ENCODE measurements at regions not wholly inside any gene's neighbourhood (a gene's known extent, or its start where the extent isn't known, plus 50 kb on each side); places are given as distances from the start of the nearest gene placed in this dataset.
"Not testable (repeated sequence)": the region's sequence is repeated elsewhere in the genome, so short reads cannot be mapped to it uniquely, and the experiment has no call there.

- DNase-seq (ENCODE audit: low spot score), result peak; percentile 55
Observed at GRCh38 chr3:78086150-78086549, 1046.3 kb downstream of the ROBO2 start.

DNA sequence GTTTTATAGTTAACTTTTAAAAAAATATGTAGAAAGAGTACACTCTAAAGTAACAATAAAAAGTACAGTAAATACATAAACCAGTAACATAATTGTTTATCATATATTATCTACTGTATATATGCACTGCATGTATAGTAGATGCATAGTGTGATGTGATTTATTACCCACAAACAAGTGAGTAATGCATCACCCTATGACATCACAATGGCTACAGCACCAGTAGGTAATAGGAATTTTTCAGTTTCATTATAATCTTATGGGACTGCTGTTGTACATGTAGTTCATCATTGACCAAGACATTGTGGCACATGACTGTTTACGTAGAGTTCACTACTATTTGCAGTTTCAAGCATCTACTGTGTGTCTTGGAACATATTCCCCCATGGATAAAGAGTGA is 1047.2 kb downstream of the ROBO2 start:
- DNase-seq (ENCODE audit: low spot score), result no peak

- no peak for DNase-seq (ENCODE audit: low spot score)
Observed at GRCh38 chr3:78088006-78088405, 1048.1 kb downstream of the ROBO2 start.

DNA sequence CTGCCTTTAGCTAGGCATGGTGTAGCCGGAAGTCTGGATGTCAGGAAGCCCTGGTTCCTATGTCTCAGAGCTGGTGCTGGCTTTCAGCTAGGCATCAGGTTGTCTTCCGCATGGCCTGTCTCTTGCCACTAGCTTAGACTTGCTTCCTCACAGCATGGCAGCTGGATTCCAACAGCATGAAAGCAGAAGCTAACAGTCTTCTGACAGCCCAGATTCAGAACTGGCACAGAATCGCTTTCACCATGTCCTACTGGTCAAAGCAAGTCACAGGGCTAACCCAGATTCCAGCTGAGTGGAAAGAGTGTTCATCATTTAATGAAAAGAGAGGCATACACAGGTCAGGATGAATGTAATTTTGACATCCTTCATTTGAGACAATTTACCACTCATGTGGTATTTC is 1050.5 kb downstream of the ROBO2 start:
- no peak for DNase-seq (ENCODE audit: low spot score)

DNA sequence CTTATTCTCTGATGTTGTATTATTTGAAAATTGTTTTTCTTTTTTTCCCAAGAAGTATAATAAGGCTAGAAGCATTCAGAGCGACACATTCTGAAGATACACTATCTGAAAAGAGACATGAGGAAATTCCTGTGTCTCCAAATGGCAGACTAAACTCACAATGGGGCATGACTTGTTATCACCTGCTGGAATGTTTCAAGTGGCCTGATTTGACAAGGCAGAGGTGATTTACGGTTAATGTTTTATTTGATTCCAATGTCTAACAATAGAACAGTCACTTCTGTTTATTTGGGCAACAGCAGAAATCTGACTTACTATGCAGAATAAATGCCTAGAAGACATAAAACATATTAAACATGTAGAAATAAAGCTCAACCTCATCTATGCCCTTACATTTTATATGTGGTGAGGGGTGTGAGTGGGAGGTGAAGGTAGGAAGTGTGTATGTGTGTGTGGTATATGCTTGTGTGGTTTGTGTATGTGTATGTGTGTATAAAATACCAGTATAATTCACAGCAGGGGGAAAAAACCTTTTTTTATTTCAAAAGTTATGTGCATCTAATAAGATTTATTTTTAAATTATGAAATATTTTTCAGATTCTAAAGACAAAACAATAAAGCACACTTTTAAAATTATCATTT is 1051.7 kb downstream of the ROBO2 start:
- no peak for DNase-seq (ENCODE audit: low spot score)

- peak; percentile 13 for DNase-seq (ENCODE audit: low spot score)
Observed at GRCh38 chr3:78092574-78092973, 1052.7 kb downstream of the ROBO2 start.

DNA sequence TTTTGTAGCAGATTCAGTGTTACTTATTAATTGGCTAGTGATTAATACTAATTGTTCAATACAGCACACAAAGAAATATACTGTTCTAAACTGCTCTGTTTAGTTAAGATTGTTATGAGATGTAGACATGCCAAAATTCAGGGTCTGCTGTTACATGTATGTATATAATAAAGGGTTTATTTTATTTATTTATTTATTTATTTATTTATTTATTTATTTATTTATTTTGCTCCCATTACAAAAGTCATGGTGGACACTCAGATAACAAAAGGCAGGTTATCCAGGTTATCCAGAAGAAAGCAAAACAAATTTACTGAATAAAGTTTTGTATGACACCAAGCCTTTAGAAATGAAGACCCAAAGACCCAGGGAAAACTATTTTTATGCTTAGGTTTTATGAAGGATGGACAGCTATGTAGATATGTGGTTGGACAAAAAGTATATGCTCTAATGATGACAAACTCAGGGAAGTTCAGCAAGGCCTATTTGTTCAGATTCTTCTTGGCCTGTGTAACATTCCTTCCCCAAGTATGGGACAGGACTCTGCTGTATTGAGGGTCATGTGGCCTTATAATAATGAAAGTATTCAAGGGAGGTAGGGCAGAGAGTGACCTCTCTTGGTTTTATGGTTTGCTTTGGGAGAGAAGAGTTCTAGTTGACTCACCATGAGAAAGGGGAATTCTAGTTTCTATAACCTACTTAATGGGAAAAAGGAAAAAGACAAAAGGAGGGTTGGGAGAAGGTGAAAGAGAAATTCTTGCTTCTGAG is 1056.8 kb downstream of the ROBO2 start:
- DNase-seq (ENCODE audit: low spot score), result no peak

DNA sequence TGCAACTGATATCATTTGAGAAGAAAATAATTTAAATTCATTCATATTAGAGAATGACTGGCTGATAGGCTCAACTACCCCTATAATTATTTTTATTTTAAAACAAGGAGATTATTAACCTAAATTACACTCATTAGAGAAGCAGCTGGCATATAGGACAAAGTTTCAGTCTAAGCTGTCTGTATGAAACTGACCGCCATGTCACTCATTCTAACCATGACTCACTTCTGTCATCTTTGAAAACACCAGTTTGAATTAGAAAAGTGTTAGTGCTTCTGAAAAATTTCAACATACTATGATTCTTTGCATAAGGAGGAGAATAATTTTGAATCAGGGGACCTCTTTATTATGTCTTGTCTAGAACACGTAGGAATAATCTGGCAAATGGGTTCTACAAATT is 1058.5 kb downstream of the ROBO2 start:
- DNase-seq (ENCODE audit: low spot score), result no peak

DNA sequence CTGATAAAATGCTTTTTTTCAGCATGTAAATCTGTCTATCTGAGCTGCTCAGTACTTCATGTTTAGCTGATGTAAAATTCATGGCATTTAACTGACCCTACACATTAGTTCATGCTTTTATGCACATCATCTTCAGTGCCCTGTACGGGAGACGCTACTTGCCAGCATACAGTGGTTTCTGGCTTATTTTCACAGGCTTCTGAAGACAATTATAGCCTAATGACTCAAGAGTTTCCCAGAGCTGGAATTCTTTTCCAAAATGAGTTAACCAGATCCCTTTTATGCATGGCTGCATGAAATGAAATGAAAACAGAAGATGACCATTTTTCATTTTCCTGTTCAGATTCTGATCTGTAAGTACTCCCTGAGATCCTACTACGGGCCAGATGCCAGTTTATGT is 1061.5 kb downstream of the ROBO2 start:
- DNase-seq (ENCODE audit: low spot score), result no peak

DNA sequence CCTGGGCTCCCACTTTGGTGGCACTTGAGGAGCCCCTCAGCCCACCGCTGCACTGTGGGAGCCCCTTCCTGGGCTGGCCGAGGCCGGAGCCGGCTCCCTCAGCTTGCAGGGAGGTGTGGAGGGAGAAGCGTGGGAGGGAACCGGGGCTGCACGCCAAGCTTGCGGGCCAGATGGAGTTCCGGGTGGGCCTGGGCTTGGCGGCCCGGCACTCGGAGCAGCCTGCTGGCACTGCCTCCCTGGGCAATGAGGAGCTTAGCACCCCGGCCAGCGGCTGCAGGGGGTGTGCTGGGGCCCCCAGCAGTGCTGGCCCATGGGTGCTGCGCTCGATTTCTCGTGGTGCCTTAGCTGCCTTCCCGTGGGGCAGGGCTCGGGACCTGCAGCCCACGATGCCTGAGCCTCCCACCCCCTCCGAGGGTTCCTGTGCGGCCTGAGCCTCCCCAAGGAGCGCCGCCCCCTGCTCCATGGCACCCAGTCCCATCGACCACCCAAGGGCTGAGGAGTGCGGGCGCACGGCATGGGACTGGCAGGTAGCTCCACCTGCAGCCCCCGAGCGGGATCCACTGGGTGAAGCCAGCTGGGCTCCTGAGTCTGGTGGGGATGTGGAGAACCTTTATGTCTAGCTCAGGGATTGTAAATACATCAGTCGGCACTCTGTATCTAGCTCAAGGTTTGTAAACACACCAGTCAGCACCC is 1068.5 kb downstream of the ROBO2 start:
- not testable (repeated sequence) for DNase-seq (ENCODE audit: low spot score)

DNA sequence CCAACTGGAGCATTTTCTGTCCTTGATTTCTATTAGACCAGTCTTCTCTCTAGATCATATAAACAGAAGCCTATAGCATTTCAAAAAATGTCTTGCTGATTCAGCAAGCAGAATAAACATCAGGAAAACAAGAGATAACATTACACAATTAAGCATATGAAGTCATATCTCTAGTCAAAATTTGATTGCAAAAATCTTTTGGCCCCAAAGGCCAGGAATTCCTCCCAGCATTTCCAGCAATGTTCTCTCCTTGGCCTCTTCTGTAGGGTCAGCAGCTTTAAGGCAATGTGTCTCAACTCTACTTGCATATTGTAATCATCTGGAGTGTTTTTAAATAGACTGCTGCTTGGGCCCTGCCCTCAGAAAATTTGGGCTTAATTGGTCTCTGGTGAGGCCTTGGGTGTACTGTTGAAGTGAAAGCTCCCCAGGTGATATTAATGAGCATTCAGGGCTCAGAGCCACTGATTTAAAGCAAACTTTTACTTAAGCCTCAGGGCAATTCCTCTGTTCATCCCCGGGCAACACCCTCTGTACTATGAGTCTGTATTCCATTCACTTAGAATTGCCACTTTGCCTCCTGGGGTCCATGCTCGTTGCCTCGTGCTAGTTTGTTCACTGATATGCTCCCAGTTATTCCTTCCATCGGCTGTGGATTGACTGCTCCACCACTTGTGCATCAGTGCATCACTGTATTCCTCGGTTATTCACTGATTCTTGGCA is 1072.6 kb downstream of the ROBO2 start:
- no peak for DNase-seq (ENCODE audit: low spot score)

GRCh38 chr3:78115983-78116382 is 1076.1 kb downstream of the ROBO2 start:
- DNase-seq (ENCODE audit: low spot score), result no peak

- no peak for DNase-seq (ENCODE audit: low spot score)
Observed at GRCh38 chr3:78116874-78117273, 1077.0 kb downstream of the ROBO2 start.

- DNase-seq (ENCODE audit: low spot score), result no peak
Observed at GRCh38 chr3:78123058-78123457, 1083.2 kb downstream of the ROBO2 start.

- no peak for DNase-seq (ENCODE audit: low spot score)
Observed at GRCh38 chr3:78129707-78130106, 1089.8 kb downstream of the ROBO2 start.

DNA sequence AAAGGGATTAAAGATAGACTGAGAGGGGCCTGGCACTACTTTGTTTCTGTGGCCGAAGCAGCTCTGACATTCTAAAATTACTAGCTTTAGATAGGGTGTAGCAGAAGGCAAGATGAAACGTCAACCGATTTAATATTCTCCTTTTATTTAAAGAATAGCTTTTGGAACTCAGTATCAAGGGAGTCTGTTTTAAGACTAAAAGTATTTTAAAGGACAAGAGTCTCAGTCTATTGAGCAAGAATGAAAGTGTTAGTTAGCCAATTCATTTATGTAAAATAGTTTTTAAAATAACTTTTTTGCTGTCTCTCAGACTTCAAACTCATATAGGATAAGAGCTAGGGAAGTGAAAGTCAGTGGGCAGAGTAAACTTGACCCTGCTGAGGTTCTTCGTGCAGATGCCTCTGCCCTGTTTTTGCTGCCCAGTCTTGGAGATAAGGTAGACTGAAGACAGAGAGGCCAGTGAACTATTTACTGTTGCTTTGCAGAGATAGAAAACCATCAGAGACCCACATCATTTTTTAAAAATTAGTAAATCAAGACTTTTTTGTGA is 1090.9 kb downstream of the ROBO2 start:
- no peak for DNase-seq (ENCODE audit: low spot score)

DNA sequence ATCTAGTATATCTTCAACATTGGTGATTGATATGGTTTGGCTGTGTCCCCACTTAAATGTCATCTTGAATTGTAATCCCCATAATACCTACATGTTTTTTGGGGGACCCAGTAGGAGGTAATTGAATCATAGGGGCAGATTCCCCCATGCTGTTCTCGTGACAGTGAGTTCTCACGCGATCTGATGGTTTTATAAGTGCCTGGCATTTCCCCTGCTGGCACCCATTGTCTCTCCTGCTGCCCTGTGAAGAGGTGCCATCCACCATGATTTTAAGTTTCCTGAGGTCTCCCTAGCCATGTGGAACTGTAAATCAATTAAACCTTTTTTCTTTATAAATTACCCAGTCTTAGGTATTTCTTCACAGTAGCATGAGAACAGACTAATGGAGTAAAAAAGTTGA is 1094.6 kb downstream of the ROBO2 start:
- no peak for DNase-seq (ENCODE audit: low spot score)

GRCh38 chr3:78139166-78139565 is 1099.3 kb downstream of the ROBO2 start:
- DNase-seq (ENCODE audit: low spot score), result peak; percentile 60

DNA sequence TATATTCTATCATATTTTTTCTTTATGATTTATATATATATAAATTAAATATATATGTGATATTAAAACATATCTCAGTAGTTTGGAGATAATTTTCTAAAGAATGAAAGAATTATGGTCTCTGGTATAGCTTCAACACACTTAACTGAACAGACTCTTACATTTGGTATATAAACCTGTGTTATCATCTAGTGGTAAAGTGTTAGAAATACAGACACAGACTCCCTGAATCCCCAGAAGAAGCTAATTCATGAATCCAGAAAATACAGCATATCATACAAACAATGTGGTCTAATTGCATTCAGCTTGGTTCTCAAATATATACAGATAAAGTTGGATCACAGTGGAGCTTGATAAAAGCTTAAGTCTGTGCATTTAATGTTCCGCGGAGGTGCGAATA is 1100.4 kb downstream of the ROBO2 start:
- no peak for DNase-seq (ENCODE audit: low spot score)

DNA sequence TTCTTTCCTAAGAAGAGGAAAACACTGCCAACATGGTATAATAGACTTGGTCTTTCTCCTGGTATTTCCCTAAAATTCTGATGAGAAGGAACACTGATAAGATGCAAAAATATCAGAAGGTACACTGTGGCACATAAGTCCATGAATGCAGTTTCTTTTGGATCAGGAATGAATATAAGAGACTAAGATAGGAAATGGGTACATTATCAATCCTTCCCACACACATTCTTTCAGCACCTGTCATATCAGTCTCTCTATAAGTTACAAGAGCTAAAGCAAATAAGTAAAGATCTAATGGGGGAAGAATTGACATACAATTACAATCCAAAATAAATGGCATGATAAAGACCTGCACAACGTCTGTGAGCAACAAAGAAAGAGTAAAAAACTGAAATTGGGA is 1101.0 kb downstream of the ROBO2 start:
- DNase-seq (ENCODE audit: low spot score), result no peak

DNA sequence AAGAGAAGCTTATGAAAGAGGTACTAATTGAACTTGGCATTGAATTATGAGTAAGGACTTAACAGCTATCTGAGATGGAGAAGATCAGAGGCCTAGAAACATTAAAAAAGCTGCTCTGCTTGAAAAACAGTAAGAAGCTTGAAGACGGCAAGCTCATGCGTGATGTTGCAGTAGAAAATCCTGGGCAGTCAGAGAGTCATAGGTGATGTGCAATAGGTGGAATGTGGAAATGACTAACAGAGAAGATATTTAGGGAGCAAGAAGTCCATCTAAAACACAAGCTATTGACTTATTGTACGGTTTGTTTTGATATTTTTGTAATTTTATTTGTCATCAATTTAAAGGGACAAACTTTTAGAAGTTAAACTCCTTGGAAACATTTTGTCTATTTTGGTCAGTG is 1101.4 kb downstream of the ROBO2 start:
- DNase-seq (ENCODE audit: low spot score), result peak; percentile 52

- no peak for DNase-seq (ENCODE audit: low spot score)
Observed at GRCh38 chr3:78143000-78143399, 1103.1 kb downstream of the ROBO2 start.

All from A172 (cell line).